Chondrocyte (in vitro differentiated cells): ENCODE measurements at regions not wholly inside any gene's neighbourhood (a gene's known extent, or its start where the extent isn't known, plus 50 kb on each side); places are given as distances from the start of the nearest gene placed in this dataset.

Experiments used
- DNase-seq: peaks from one replicate; pipeline ENCODE4 v3.0.0; 2021; ENCODE audit warnings: mixed read lengths, low spot score
- H3K27ac Mint-ChIP-seq: one replicate; pipeline ENCODE4 v1.8.0; 2021; ENCODE audit warnings: mild to moderate bottlenecking, moderate library complexity, mixed read lengths; ENCODE audit not compliant: unreplicated experiment
- H3K27me3 Mint-ChIP-seq: 2 replicates; pipeline ENCODE4 v1.8.0; 2021; ENCODE audit warnings: low read depth, mixed read lengths
- H3K36me3 Mint-ChIP-seq: 2 replicates; pipeline ENCODE4 v1.8.0; 2021; ENCODE audit warnings: low read depth, mixed read lengths
- H3K4me1 Mint-ChIP-seq: 2 replicates; pipeline ENCODE4 v1.8.0; 2021; ENCODE audit warnings: low read depth, mild to moderate bottlenecking, mixed read lengths
- H3K4me3 Mint-ChIP-seq: one replicate; pipeline ENCODE4 v1.8.0; 2021; ENCODE audit warnings: mild to moderate bottlenecking, moderate library complexity, mixed read lengths; ENCODE audit not compliant: unreplicated experiment
- H3K9me3 Mint-ChIP-seq: 2 replicates; pipeline ENCODE4 v1.8.0; 2021; ENCODE audit warnings: low read depth, mixed read lengths
- TF ChIP-seq, protein P1 (sequence below): fragments of 200-600 bp; sonication (generic); IDR thresholded peaks from 2 replicates; pipeline ENCODE4 v1.5.0; 2021; ENCODE audit warnings: antibody characterized with exemption, mild to moderate bottlenecking, moderate library complexity

DNA sequence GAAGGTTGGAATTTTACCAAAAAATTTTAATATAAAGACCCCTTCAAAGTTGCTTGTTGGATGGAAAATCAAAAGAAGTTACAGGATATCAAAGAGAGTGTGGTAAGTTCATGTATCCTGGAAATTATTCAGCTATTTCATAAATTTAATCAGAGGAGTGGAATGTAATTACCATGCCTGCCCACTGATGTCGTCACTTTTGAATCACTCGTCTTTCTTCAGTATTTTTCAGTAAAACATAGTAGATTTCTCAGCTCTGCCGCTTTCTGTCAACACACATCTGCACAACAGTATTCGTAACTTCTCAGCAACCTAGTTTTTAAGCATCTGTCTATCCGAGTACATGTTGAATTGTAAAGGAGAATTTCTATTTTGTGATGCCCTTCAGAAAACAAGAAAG is 2163.0 kb upstream of the AGA start:
- DNase-seq = no peak
- H3K4me1 Mint-ChIP-seq = peaks cover 6% of the 10 kb centered on the region
- H3K27me3 Mint-ChIP-seq = no peaks in the 10 kb centered on the region
- H3K27ac Mint-ChIP-seq = no peak overlapping the region
- no peaks in the 10 kb centered on the region for H3K9me3 Mint-ChIP-seq
- H3K4me3 Mint-ChIP-seq = no peak overlapping the region
- TF ChIP-seq, protein P1, sequence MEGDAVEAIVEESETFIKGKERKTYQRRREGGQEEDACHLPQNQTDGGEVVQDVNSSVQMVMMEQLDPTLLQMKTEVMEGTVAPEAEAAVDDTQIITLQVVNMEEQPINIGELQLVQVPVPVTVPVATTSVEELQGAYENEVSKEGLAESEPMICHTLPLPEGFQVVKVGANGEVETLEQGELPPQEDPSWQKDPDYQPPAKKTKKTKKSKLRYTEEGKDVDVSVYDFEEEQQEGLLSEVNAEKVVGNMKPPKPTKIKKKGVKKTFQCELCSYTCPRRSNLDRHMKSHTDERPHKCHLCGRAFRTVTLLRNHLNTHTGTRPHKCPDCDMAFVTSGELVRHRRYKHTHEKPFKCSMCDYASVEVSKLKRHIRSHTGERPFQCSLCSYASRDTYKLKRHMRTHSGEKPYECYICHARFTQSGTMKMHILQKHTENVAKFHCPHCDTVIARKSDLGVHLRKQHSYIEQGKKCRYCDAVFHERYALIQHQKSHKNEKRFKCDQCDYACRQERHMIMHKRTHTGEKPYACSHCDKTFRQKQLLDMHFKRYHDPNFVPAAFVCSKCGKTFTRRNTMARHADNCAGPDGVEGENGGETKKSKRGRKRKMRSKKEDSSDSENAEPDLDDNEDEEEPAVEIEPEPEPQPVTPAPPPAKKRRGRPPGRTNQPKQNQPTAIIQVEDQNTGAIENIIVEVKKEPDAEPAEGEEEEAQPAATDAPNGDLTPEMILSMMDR = no peak
- no peaks in the 10 kb centered on the region for H3K36me3 Mint-ChIP-seq

DNA sequence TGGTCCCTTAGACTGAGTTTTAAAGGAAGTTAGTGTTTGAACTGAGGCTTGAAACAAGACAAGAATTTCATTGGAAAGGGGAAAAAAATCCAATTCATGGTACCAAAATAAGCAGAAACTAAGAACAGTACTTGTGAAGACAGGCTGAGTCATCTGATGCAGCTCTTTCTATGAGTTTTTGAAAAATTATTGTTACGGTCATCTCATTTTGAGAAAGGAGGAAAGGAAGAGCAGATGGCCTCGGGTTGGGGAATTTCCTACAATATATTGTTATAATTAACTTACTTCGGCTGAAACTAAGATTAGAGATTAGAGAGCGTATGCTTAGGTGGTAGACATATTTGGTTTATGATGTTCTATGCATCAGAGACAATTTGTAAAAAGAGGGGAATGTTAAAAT is 2164.8 kb upstream of the AGA start:
- no peaks in the 10 kb centered on the region for H3K9me3 Mint-ChIP-seq
- peaks cover 6% of the 10 kb centered on the region for H3K4me1 Mint-ChIP-seq
- no peak overlapping the region for H3K27ac Mint-ChIP-seq
- no peaks in the 10 kb centered on the region for H3K27me3 Mint-ChIP-seq
- TF ChIP-seq, protein P1 = no peak
- H3K4me3 Mint-ChIP-seq = no peak overlapping the region
- no peaks in the 10 kb centered on the region for H3K36me3 Mint-ChIP-seq
- no peak for DNase-seq

DNA sequence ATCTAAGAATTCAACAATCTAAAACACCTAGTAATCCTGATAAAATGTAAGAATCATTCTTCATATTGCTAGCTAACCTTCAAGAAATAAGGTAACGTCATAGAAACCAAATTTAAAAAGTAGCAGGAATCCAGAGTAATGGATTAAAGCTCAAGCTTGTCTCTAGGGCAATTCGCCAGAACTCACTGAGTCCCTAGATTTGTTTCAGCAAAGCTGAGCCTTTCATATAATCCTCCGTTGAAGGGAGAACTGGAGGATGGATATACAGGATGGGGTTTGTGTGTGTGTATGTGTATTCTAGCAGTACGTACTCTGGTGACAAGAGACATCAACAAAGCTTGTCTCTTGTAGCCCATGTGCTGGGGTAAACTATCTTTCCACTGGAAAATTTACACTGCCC is 2173.5 kb upstream of the AGA start:
- no peaks in the 10 kb centered on the region for H3K27me3 Mint-ChIP-seq
- DNase-seq = no peak
- H3K27ac Mint-ChIP-seq = no peak overlapping the region
- no peaks in the 10 kb centered on the region for H3K36me3 Mint-ChIP-seq
- H3K4me3 Mint-ChIP-seq = no peak overlapping the region
- peaks cover 6% of the 10 kb centered on the region for H3K9me3 Mint-ChIP-seq
- H3K4me1 Mint-ChIP-seq = no peaks in the 10 kb centered on the region
- TF ChIP-seq, protein P1 = no peak

DNA sequence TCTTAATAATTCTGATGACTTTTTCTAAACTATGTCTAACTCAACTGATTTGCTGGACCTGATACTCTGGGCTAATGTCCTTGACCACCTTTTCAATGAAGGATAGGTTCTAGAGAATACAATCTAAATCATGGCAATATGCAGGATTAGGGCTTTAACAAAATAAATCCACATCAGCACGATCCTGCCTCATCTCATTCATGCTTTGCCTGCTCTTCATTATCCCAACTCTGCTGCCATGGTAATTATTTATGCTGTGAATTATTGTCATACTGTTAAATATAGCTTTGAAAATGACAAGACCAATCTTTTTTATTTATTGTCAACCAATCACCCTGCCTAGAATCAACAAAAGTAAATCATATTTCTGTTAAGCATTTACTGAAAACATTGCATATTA is 2176.7 kb upstream of the AGA start:
- Mint-ChIP-seq H3K4me3 (no peak overlapping the region), H3K27ac (no peak overlapping the region), H3K36me3 (no peaks in the 10 kb centered on the region), H3K27me3 (no peaks in the 10 kb centered on the region), H3K4me1 (peaks cover 2% of the 10 kb centered on the region), H3K9me3 (no peaks in the 10 kb centered on the region)
- no peak for DNase-seq
- TF ChIP-seq, protein P1 = no peak

DNA sequence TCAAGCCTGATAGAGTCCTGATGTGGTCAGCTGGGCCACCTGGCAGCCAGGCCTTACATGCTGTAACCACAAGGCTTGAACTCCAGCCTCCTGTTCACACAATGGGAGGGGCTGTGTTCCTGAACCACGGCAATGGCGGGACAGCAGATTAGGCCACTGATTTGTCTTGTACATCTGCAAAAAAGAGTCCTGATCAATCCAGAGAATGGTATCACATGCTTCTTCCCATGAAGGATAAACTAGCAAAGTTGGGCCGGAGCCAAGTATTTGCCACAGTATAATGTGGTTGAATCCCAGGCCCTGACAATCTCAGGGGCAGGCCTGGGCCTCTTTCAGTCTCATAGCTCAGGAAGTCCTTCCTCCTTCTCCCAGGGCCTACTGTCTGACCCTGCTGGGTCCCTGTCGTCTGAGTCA is 2182.5 kb upstream of the AGA start:
- no peak overlapping the region for H3K4me3 Mint-ChIP-seq
- H3K4me1 Mint-ChIP-seq = peaks cover 18% of the 10 kb centered on the region
- no peaks in the 10 kb centered on the region for H3K9me3 Mint-ChIP-seq
- DNase-seq = no peak
- H3K36me3 Mint-ChIP-seq = no peaks in the 10 kb centered on the region
- no peaks in the 10 kb centered on the region for H3K27me3 Mint-ChIP-seq
- TF ChIP-seq, protein P1 = no peak
- peak overlapping the region; percentile 91 for H3K27ac Mint-ChIP-seq
